GM12872 (cell line): ENCODE measurements at regions not wholly inside any gene's neighbourhood (a gene's known extent, or its start where the extent isn't known, plus 50 kb on each side); places are given as distances from the start of the nearest gene placed in this dataset.

Experiments used
- CTCF ChIP-seq: IDR thresholded peaks from 3 replicates; pipeline ENCODE4 v1.5.1; 2011; ENCODE audit warnings: low read depth, mild to moderate bottlenecking, low read length, moderate library complexity; ENCODE audit not compliant: insufficient read depth

GRCh38 chr9:107180206-107180605, 102.9 kb upstream of the RAD23B start:
- no peak for TF ChIP-seq CTCF

- TF ChIP-seq CTCF = no peak
These were observed 99.9 kb upstream of the RAD23B start for GRCh38 chr9:107183176-107183575.

GRCh38 chr9:107188376-107188775, 94.7 kb upstream of the RAD23B start:
- TF ChIP-seq CTCF = no peak

- no peak for TF ChIP-seq CTCF
These were observed 92.8 kb upstream of the RAD23B start for GRCh38 chr9:107190061-107190935.

GRCh38 chr9:107190936-107191290, 92.2 kb upstream of the RAD23B start:
- no peak for TF ChIP-seq CTCF

GRCh38 chr9:107193251-107193650, 89.8 kb upstream of the RAD23B start:
- TF ChIP-seq CTCF = no peak

GRCh38 chr9:107198718-107199117, 84.4 kb upstream of the RAD23B start:
- TF ChIP-seq CTCF = no peak
